GM12878 (cell line): ENCODE measurements at regions not wholly inside any gene's neighbourhood (a gene's known extent, or its start where the extent isn't known, plus 50 kb on each side); places are given as distances from the start of the nearest gene placed in this dataset.
"Not testable (repeated sequence)": the region's sequence is repeated elsewhere in the genome, so short reads cannot be mapped to it uniquely, and the experiment has no call there.

Experiments used
- ATF2 ChIP-seq: IDR thresholded peaks from 2 replicates; pipeline ENCODE4 v1.6.1; 2012; ENCODE audit warnings: low read length, inconsistent platforms
- CEBPB ChIP-seq, 2 experiments: fragments of 150-350 bp in 1 of 2; IDR thresholded peaks; 2 replicates each; pipeline ENCODE4 v1.6.1; 2012 to 2014; ENCODE audit warnings: low read depth in 2 of 2, low read length in 2 of 2, borderline replicate concordance in 1 of 2, inconsistent platforms in 1 of 2
- POLR2A ChIP-seq: IDR thresholded peaks from 2 replicates; pipeline ENCODE4 v1.6.1; 2011; ENCODE audit warnings: low read depth, mild to moderate bottlenecking, low read length
- POLR2AphosphoS2 ChIP-seq: IDR thresholded peaks from 2 replicates; pipeline ENCODE4 v1.6.1; 2011; ENCODE audit warnings: low read depth, mild to moderate bottlenecking, low read length, improper control_type of control experiment, moderate library complexity
- POLR2AphosphoS5 ChIP-seq: IDR thresholded peaks from 2 replicates; pipeline ENCODE4 v1.6.1; 2011; ENCODE audit warnings: mild to moderate bottlenecking, low read length, inconsistent platforms
- SMC3 ChIP-seq: IDR thresholded peaks from 2 replicates; pipeline ENCODE4 v1.6.1; 2011; ENCODE audit warnings: low read length, improper control_type of control experiment, borderline replicate concordance
- YBX1 ChIP-seq: fragments of 450-650 bp; IDR thresholded peaks from 2 replicates; pipeline ENCODE4 v1.6.1; 2016; ENCODE audit warnings: antibody characterized with exemption

- TF ChIP-seq POLR2AphosphoS5; ATF2; POLR2AphosphoS2; SMC3; POLR2A; CEBPB (IDR thresholded peaks at IDR 0.05; ENCODE audit: borderline replicate concordance in 1 of 2, low read depth in 2 of 2, low read length in 2 of 2); YBX1: not testable (repeated sequence)
Observed at GRCh38 chr14:105596374-105596773, 70.0 kb downstream of the TMEM121 start.
